ENCODE measurements at regions not wholly inside any gene's neighbourhood (a gene's known extent, or its start where the extent isn't known, plus 50 kb on each side); places are given as distances from the start of the nearest gene placed in this dataset.

GRCh38 chr12:58803908-58804307 is 116.4 kb downstream of the LRIG3 start:
- intact Hi-C loops (cut with micrococcal nuclease): no loop called here
- Histone ChIP-seq H3K27ac (ENCODE audit: low read depth in 1 of 2, low read length in 2 of 2) (no peak overlapping the region), H3K4me3 (replicated peaks in 1 of 3; ENCODE audit: low read depth in 2 of 3, low read length in 3 of 3) (no peak overlapping the region), H3K4me1 (ENCODE audit: control insufficient read depth in 1 of 2, insufficient read depth in 2 of 2, low read length in 2 of 2) (no peaks in the 10 kb centered on the region), H3K9me3 (replicated peaks in 1 of 2; ENCODE audit: control insufficient read depth in 1 of 2, insufficient read depth in 1 of 2, low read length in 2 of 2) (peaks cover 0 to 3% of the 10 kb centered on the region in 2 donors), H3K4me2 (replicated peaks; ENCODE audit: extremely low read depth, low read length, poor library complexity, severe bottlenecking) (no peak overlapping the region), H3K36me3 (replicated peaks in 1 of 2; ENCODE audit: control insufficient read depth in 1 of 2, insufficient read depth in 2 of 2, low read length in 2 of 2) (no peaks in the 10 kb centered on the region), H2AFZ (ENCODE audit: insufficient read depth, low read depth, low read length, poor library complexity, severe bottlenecking) (no peak overlapping the region), H3K27me3 (ENCODE audit: control insufficient read depth in 2 of 2, insufficient read depth in 2 of 2, low read length in 2 of 2) (no peaks in the 10 kb centered on the region), H3K9ac (ENCODE audit: insufficient read depth, low read length, poor library complexity, severe bottlenecking) (no peak overlapping the region), H3K79me2 (ENCODE audit: insufficient read depth, low read length) (no peaks in the 10 kb centered on the region), H4K20me1 (ENCODE audit: insufficient read depth, low read length) (no peaks in the 10 kb centered on the region)
- Mint-ChIP-seq H3K27me3 (ENCODE audit: low read depth in 3 of 3) (peaks cover 0 to 1% (median 0%) of the 10 kb centered on the region in 3 donors), H3K9me3 (peaks cover 0 to 11% (median 2%) of the 10 kb centered on the region in 7 donors), H3K36me3 (no peaks in the 10 kb centered on the region), H3K4me3 (no peak overlapping the region), H3K4me1 (no peaks in the 10 kb centered on the region), H3K27ac (no peak overlapping the region)
- DNase-seq: no peak
- no peak for TF ChIP-seq CTCF (IDR thresholded peaks at IDR 0.05)
- no CpG with 5 or more reads among the region's 2 CpGs for WGBS (ENCODE audit: insufficient coverage)

- Mint-ChIP-seq H3K9me3 (peaks cover 0 to 6% (median 2%) of the 10 kb centered on the region in 7 donors), H3K4me3 (no peak overlapping the region), H3K36me3 (no peaks in the 10 kb centered on the region), H3K27ac (no peak overlapping the region), H3K27me3 (ENCODE audit: low read depth in 3 of 3) (peaks cover 0 to 1% (median 0%) of the 10 kb centered on the region in 3 donors), H3K4me1 (no peaks in the 10 kb centered on the region)
- Histone ChIP-seq H3K9ac (ENCODE audit: insufficient read depth, low read length, poor library complexity, severe bottlenecking) (no peak overlapping the region), H4K20me1 (ENCODE audit: insufficient read depth, low read length) (no peaks in the 10 kb centered on the region), H3K27ac (ENCODE audit: low read depth in 1 of 2, low read length in 2 of 2) (no peak overlapping the region), H3K36me3 (replicated peaks in 1 of 2; ENCODE audit: control insufficient read depth in 1 of 2, insufficient read depth in 2 of 2, low read length in 2 of 2) (no peaks in the 10 kb centered on the region), H3K27me3 (ENCODE audit: control insufficient read depth in 2 of 2, insufficient read depth in 2 of 2, low read length in 2 of 2) (no peaks in the 10 kb centered on the region), H2AFZ (ENCODE audit: insufficient read depth, low read depth, low read length, poor library complexity, severe bottlenecking) (no peak overlapping the region), H3K9me3 (replicated peaks in 1 of 2; ENCODE audit: control insufficient read depth in 1 of 2, insufficient read depth in 1 of 2, low read length in 2 of 2) (peaks cover 0 to 5% of the 10 kb centered on the region in 2 donors), H3K79me2 (ENCODE audit: insufficient read depth, low read length) (no peaks in the 10 kb centered on the region), H3K4me3 (replicated peaks in 1 of 3; ENCODE audit: low read depth in 2 of 3, low read length in 3 of 3) (no peak overlapping the region), H3K4me2 (replicated peaks; ENCODE audit: extremely low read depth, low read length, poor library complexity, severe bottlenecking) (no peak overlapping the region), H3K4me1 (ENCODE audit: control insufficient read depth in 1 of 2, insufficient read depth in 2 of 2, low read length in 2 of 2) (no peaks in the 10 kb centered on the region)
- TF ChIP-seq CTCF (IDR thresholded peaks at IDR 0.05): no peak
- intact Hi-C loops (cut with micrococcal nuclease): no loop called here
- 0% methylated on average over 1 of the region's 2 CpGs for WGBS (ENCODE audit: insufficient coverage)
- DNase-seq: no peak
Observed at GRCh38 chr12:58804749-58805148, 115.6 kb downstream of the LRIG3 start.

All from CD14-positive monocyte (primary cell).